Colonic mucosa (tissue), 4 donors: ENCODE measurements at regions not wholly inside any gene's neighbourhood (a gene's known extent, or its start where the extent isn't known, plus 50 kb on each side); places are given as distances from the start of the nearest gene placed in this dataset.

ENCODE experiments used
- DNase-seq: peaks from one replicate; pipeline ENCODE4 v3.0.0-alpha.2; 2020
- H3K27ac ChIP-seq: fragments of 200-600 bp; one replicate; pipeline ENCODE4 v1.8.0; 2021
- H3K27me3 ChIP-seq: fragments of 200-600 bp; one replicate; pipeline ENCODE4 v1.8.0; 2021
- H3K36me3 ChIP-seq: fragments of 200-600 bp; one replicate; pipeline ENCODE4 v1.8.0; 2021
- H3K4me1 ChIP-seq: fragments of 200-600 bp; one replicate; pipeline ENCODE4 v1.8.0; 2021; ENCODE audit warnings: mild to moderate bottlenecking
- H3K4me3 ChIP-seq: fragments of 200-600 bp; one replicate; pipeline ENCODE4 v1.8.0; 2021
- H3K9ac ChIP-seq, 2 donors: one replicate each; pipeline ENCODE4 v1.7.0; 2013; ENCODE audit warnings: control low read depth in 2 of 2, low read depth in 2 of 2, low read length in 2 of 2
- H3K9me3 ChIP-seq: fragments of 200-600 bp; one replicate; pipeline ENCODE4 v1.8.0; 2021
- CTCF ChIP-seq: fragments of 200-600 bp; IDR thresholded peaks from one replicate; pipeline ENCODE4 v1.8.0; 2022; ENCODE audit warnings: antibody characterized with exemption, mild to moderate bottlenecking
- intact Hi-C: fragments of 100-400 bp; cut with DNase I; formaldehyde crosslinking; loops from one replicate; pipeline ENCODE4 v1.14.1; 2022
- donor health status: healthy.
- donor health status: DM: no; HTN: no; CAD: no.
- donor health status: DM: no; HTN: no; CAD: no.

- H3K36me3 ChIP-seq: no peaks in the 10 kb centered on the region
- H3K27ac ChIP-seq: no peak overlapping the region
- H3K4me3 ChIP-seq: no peak overlapping the region
- no peak overlapping the region for H3K9ac ChIP-seq
- intact Hi-C loops: no loop called here
- DNase-seq: no peak
- no peak for TF ChIP-seq CTCF
- H3K27me3 ChIP-seq: no peaks in the 10 kb centered on the region
- H3K9me3 ChIP-seq: no peaks in the 10 kb centered on the region
- H3K4me1 ChIP-seq: no peaks in the 10 kb centered on the region
Observed at GRCh38 chr14:61148742-61149350, 132.3 kb downstream of the TMEM30B start.

GRCh38 chr14:61147831-61148549 is 133.1 kb downstream of the TMEM30B start:
- H3K4me3 ChIP-seq: no peak overlapping the region
- no peak for DNase-seq
- TF ChIP-seq CTCF: no peak
- no peak overlapping the region for H3K9ac ChIP-seq
- no peak overlapping the region for H3K27ac ChIP-seq
- H3K36me3 ChIP-seq: no peaks in the 10 kb centered on the region
- no peaks in the 10 kb centered on the region for H3K9me3 ChIP-seq
- H3K4me1 ChIP-seq: no peaks in the 10 kb centered on the region
- intact Hi-C loops: no loop called here
- H3K27me3 ChIP-seq: no peaks in the 10 kb centered on the region

- Histone ChIP-seq H3K27ac (no peak overlapping the region), H3K36me3 (no peaks in the 10 kb centered on the region), H3K27me3 (no peaks in the 10 kb centered on the region), H3K9ac (no peak overlapping the region), H3K9me3 (no peaks in the 10 kb centered on the region), H3K4me1 (no peaks in the 10 kb centered on the region), H3K4me3 (no peak overlapping the region)
- no peak for DNase-seq
- intact Hi-C loops: no loop called here
- TF ChIP-seq CTCF: no peak
Observed at GRCh38 chr14:61147381-61147821, 133.7 kb downstream of the TMEM30B start.

- Histone ChIP-seq H3K27ac (peak overlapping the region; percentile 9), H3K9me3 (no peaks in the 10 kb centered on the region), H3K36me3 (no peaks in the 10 kb centered on the region), H3K9ac (no peak overlapping the region), H3K4me3 (no peak overlapping the region), H3K27me3 (no peaks in the 10 kb centered on the region), H3K4me1 (no peaks in the 10 kb centered on the region)
- no peak for DNase-seq
- intact Hi-C loops: no loop called here
- TF ChIP-seq CTCF: no peak
Observed at GRCh38 chr14:61146899-61147298, 134.2 kb downstream of the TMEM30B start.

GRCh38 chr14:61145903-61146481 is 135.1 kb downstream of the TMEM30B start:
- Histone ChIP-seq H3K36me3 (no peaks in the 10 kb centered on the region), H3K9ac (no peak overlapping the region), H3K9me3 (no peaks in the 10 kb centered on the region), H3K27ac (peak overlapping the region; percentile 23), H3K4me1 (no peaks in the 10 kb centered on the region), H3K4me3 (no peak overlapping the region), H3K27me3 (no peaks in the 10 kb centered on the region)
- intact Hi-C loops: no loop called here
- DNase-seq: no peak
- TF ChIP-seq CTCF: no peak
